PC-3 (cell line): ENCODE measurements at regions not wholly inside any gene's neighbourhood (a gene's known extent, or its start where the extent isn't known, plus 50 kb on each side); places are given as distances from the start of the nearest gene placed in this dataset.

ENCODE experiments used
- ATAC-seq: fragments of 200-7000 bp; cut with Tn5 transposase; 2 replicates; pipeline ENCODE4 v1.9.1; 2020; ENCODE audit warnings: mild to moderate bottlenecking, moderate library complexity
- BruUV-seq: library from RNA; stranded (reverse); fragments of 400-500 nt; replicated peaks from 2 replicates; lab custom pipeline; 2021; lab: Mats Ljungman, UMichigan
- CTCF ChIA-PET: fragments of 300-600 bp; sonication (Branson Sonifier 250); formaldehyde crosslinking; loops from one replicate; lab custom pipeline; 2022; ENCODE audit warnings: antibody characterized with exemption; lab: Charles Lee
- POLR2A ChIA-PET: fragments of 300-600 bp; sonication (Branson Sonifier 250); formaldehyde crosslinking; loops from one replicate; lab custom pipeline; 2022; ENCODE audit warnings: antibody characterized with exemption; ENCODE audit not compliant: unreplicated experiment; lab: Charles Lee
- DNase-seq: peaks from one replicate; pipeline ENCODE4 v3.0.0-alpha.2; 2015
- H2AFZ ChIP-seq: fragments of 300-600 bp; sonication (generic); 2 replicates; pipeline ENCODE4 v1.6.0; 2016; ENCODE audit warnings: antibody characterized with exemption, low read length
- H3F3A ChIP-seq: fragments of 300-600 bp; sonication (generic); one replicate; pipeline ENCODE4 v1.6.0; 2017; ENCODE audit warnings: antibody characterized with exemption, low read length, control low read depth, mild to moderate bottlenecking; ENCODE audit not compliant: unreplicated experiment
- H3K27ac ChIP-seq: fragments of 300-600 bp; sonication (generic); 2 replicates; pipeline ENCODE4 v1.5.1; 2016; ENCODE audit warnings: mild to moderate bottlenecking, low read length
- H3K27me3 ChIP-seq: fragments of 300-600 bp; sonication (generic); 2 replicates; pipeline ENCODE4 v1.6.1; 2016; ENCODE audit warnings: low read length, mixed read lengths
- H3K36me3 ChIP-seq: fragments of 300-600 bp; sonication (generic); 2 replicates; pipeline ENCODE4 v1.6.1; 2016; ENCODE audit warnings: low read depth, mixed run types, low read length, mixed read lengths
- H3K4me1 ChIP-seq: fragments of 300-600 bp; sonication (generic); 2 replicates; pipeline ENCODE4 v1.5.1; 2016; ENCODE audit warnings: low read length; ENCODE audit not compliant: insufficient read depth
- H3K4me2 ChIP-seq: fragments of 300-600 bp; sonication (generic); 2 replicates; pipeline ENCODE4 v1.6.0; 2016; ENCODE audit warnings: low read length
- H3K4me3 ChIP-seq: fragments of 300-600 bp; sonication (generic); 2 replicates; pipeline ENCODE4 v1.5.1; 2016; ENCODE audit warnings: mild to moderate bottlenecking, low read length, mixed read lengths
- H3K79me2 ChIP-seq: fragments of 300-600 bp; sonication (generic); 2 replicates; pipeline ENCODE4 v1.6.1; 2017; ENCODE audit warnings: low read length, mixed read lengths
- H3K9ac ChIP-seq: fragments of 300-600 bp; sonication (generic); 2 replicates; pipeline ENCODE4 v1.6.0; 2016; ENCODE audit warnings: mild to moderate bottlenecking, low read length
- H3K9me2 ChIP-seq: fragments of 300-600 bp; sonication (generic); replicated peaks from 2 replicates; pipeline ENCODE4 v1.6.1; 2016; ENCODE audit warnings: mixed run types, low read length, mixed read lengths
- H3K9me3 ChIP-seq: fragments of 300-600 bp; sonication (generic); 2 replicates; pipeline ENCODE4 v1.6.1; 2016; ENCODE audit warnings: low read length, mixed read lengths
- H4K20me1 ChIP-seq: fragments of 300-600 bp; sonication (generic); 2 replicates; pipeline ENCODE4 v1.6.1; 2016; ENCODE audit warnings: low read length, mixed read lengths
- CTCF ChIP-seq: fragments of 300-600 bp; sonication (generic); conservative IDR thresholded peaks from 2 replicates; pipeline ENCODE4 v1.5.1; 2017; ENCODE audit warnings: antibody characterized with exemption, low read depth, mild to moderate bottlenecking, low read length
- EZH2 ChIP-seq: fragments of 300-600 bp; sonication (generic); IDR thresholded peaks from one replicate; pipeline ENCODE4 v1.6.1; 2017; ENCODE audit warnings: antibody characterized with exemption, mild to moderate bottlenecking, low read length; ENCODE audit not compliant: unreplicated experiment
- EZH2phosphoT487 ChIP-seq: fragments of 300-600 bp; sonication (generic); IDR thresholded peaks from 2 replicates; pipeline ENCODE4 v1.6.1; 2018; ENCODE audit warnings: mild to moderate bottlenecking, antibody characterized with exemption, low read length, borderline replicate concordance
- intact Hi-C: fragments of 100-400 bp; cut with micrococcal nuclease; formaldehyde crosslinking; loops from 2 replicates; pipeline ENCODE4 v1.9.0; 2023

GRCh38 chr3:87351937-87352336, 75.6 kb upstream of the POU1F1 start:
- intact Hi-C loops = loop anchor here (5.0 to 10.0 kb wide), 2 partner anchors 35 to 413 kb away; no protein-coding TSS in a partner anchor
- no peaks in the 10 kb centered on the region for H3K9me3 ChIP-seq
- DNase-seq (no peak), ATAC-seq (no peak)
- peak overlapping the region; percentile 12; the same call in 1 of the 2 replicates for H3K9ac ChIP-seq
- no peak overlapping the region for H2AFZ ChIP-seq
- no peak overlapping the region for H3K4me3 ChIP-seq
- H3K36me3 ChIP-seq = no peaks in the 10 kb centered on the region
- H3K79me2 ChIP-seq = no peaks in the 10 kb centered on the region
- H3K27me3 ChIP-seq = no peaks in the 10 kb centered on the region
- BruUV-seq = no TSS peak
- H3K4me2 ChIP-seq = no peak overlapping the region
- H3K9me2 ChIP-seq = no peaks in the 10 kb centered on the region
- ChIA-PET CTCF (no interaction called here), POLR2A (no interaction called here)
- TF ChIP-seq CTCF (no peak), EZH2 (no peak), EZH2phosphoT487 (no peak)
- H3K27ac ChIP-seq = peak overlapping the region; percentile 12; the same call in 1 of the 2 replicates
- H4K20me1 ChIP-seq = no peaks in the 10 kb centered on the region
- H3K4me1 ChIP-seq = peaks cover 18% of the 10 kb centered on the region; the same call in 1 of the 2 replicates
- H3F3A ChIP-seq = no peaks in the 10 kb centered on the region

GRCh38 chr3:87350367-87351199, 74.2 kb upstream of the POU1F1 start:
- no peaks in the 10 kb centered on the region for H3K79me2 ChIP-seq
- BruUV-seq = no TSS peak
- no peak overlapping the region for H3K9ac ChIP-seq
- no peak overlapping the region for H3K27ac ChIP-seq
- no peaks in the 10 kb centered on the region for H3K9me2 ChIP-seq
- ChIA-PET CTCF (interaction anchor here (0.6 to 1.3 kb wide), 8 partner anchors 29 to 708 kb away, joined by 3 to 7 read pairs (median 4); partner anchors contain the start of gene CGGBP1), POLR2A (no interaction called here)
- peaks cover 18% of the 10 kb centered on the region; the same call in 1 of the 2 replicates for H3K4me1 ChIP-seq
- TF ChIP-seq EZH2 (no peak), CTCF (peak; percentile 95)
- H3K4me2 ChIP-seq = peak overlapping the region; percentile 37
- no peaks in the 10 kb centered on the region for H3F3A ChIP-seq
- ATAC-seq (peak; percentile 91), DNase-seq (peak; percentile 80)
- no peaks in the 10 kb centered on the region for H3K27me3 ChIP-seq
- H3K4me3 ChIP-seq = no peak overlapping the region
- intact Hi-C loops = loop anchor here (1.0 to 10.0 kb wide), 6 partner anchors 33 to 653 kb away; no protein-coding TSS in a partner anchor
- H4K20me1 ChIP-seq = no peaks in the 10 kb centered on the region
- no peaks in the 10 kb centered on the region for H3K36me3 ChIP-seq
- peak overlapping the region; percentile 56 for H2AFZ ChIP-seq
- no peaks in the 10 kb centered on the region for H3K9me3 ChIP-seq

GRCh38 chr3:87349833-87350232, 73.4 kb upstream of the POU1F1 start:
- ATAC-seq = no peak
- CTCF ChIA-PET = interaction anchor here (0.6 to 1.3 kb wide), 2 partner anchors 28 to 154 kb away, joined by 3 to 7 read pairs; no protein-coding TSS in a partner anchor

More at GRCh38 chr3:87349833-87350232, 73.4 kb upstream of the POU1F1 start:
- TF ChIP-seq EZH2 (no peak), CTCF (no peak), EZH2phosphoT487 (no peak)
- no peak overlapping the region for H3K9ac ChIP-seq
- H3K9me3 ChIP-seq = no peaks in the 10 kb centered on the region
- intact Hi-C loops = loop anchor here (1.0 to 10.0 kb wide), 7 partner anchors 17 to 653 kb away; no protein-coding TSS in a partner anchor
- no peak overlapping the region for H3K27ac ChIP-seq
- H3F3A ChIP-seq = no peaks in the 10 kb centered on the region
- no peak for DNase-seq
- no peaks in the 10 kb centered on the region for H3K9me2 ChIP-seq
- BruUV-seq = no TSS peak
- no peak overlapping the region for H3K4me3 ChIP-seq
- H3K4me2 ChIP-seq = no peak overlapping the region
- no peaks in the 10 kb centered on the region for H3K79me2 ChIP-seq
- no peaks in the 10 kb centered on the region for H3K27me3 ChIP-seq
- peaks cover 18% of the 10 kb centered on the region; the same call in 1 of the 2 replicates for H3K4me1 ChIP-seq
- no peaks in the 10 kb centered on the region for H4K20me1 ChIP-seq
- H2AFZ ChIP-seq = no peak overlapping the region
- H3K36me3 ChIP-seq = no peaks in the 10 kb centered on the region
- POLR2A ChIA-PET = interaction anchor here (0.6 kb wide), 1 partner anchor 249 kb away, joined by 4 read pairs; no protein-coding TSS in a partner anchor
